HG02970 (cell line): ENCODE measurements at regions not wholly inside any gene's neighbourhood (a gene's known extent, or its start where the extent isn't known, plus 50 kb on each side); places are given as distances from the start of the nearest gene placed in this dataset.

ENCODE experiments used
- ATAC-seq: cut with Tn5 transposase; IDR thresholded peaks from one replicate; pipeline ENCODE4 v1.9.1; 2021; ENCODE audit warnings: mild to moderate bottlenecking, moderate library complexity, moderate number of reproducible peaks; ENCODE audit not compliant: unreplicated experiment, low FRiP score

DNA sequence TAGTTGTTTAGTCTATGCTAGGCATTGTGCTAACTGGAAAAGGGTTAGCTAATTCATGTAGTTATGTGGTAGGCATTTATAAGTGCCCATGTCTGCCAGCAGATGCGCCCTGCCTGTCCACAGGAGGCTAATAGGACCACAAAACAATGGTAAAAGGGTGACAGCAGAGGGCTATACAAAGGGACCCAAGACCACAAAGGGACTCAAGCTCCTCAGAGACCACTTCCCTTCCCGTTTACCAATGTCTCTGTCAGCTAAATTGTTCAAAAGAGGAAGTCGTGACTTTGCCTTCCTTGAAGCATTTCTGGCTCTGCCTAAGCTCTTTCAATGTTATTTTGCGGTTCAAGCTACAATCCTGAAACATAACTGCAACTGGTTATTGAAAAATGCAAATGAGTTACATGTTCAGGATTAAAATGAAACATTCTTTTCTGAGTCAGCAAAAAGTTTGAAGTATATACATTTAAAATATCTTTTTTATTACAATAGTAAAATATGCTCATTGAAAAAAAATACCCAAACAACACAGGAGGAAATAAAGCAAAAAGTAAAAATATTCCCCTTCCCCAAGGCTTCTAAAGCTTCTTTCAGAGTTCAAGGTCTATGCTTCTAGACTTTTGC lies 149.2 kb downstream of the MAF start:
- no peak for ATAC-seq

DNA sequence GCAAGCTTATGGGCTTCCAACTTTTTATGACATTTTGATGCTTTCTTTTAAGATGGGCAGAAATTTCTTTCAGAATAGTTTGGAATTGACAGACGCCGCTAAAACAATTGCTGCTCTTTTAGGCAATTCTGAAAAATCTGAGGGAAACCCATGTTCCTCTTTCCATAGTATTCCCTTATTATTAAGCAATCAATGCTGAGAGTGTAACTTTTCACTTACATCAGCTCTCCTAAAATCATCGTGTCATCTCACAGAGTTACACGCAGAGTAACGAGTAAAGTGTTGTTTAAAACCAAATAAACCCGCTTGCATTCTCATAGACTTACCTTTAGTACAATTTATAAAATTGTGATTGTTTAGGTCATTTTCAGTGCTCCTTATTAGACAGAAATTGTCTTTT lies 150.6 kb downstream of the MAF start:
- ATAC-seq: no peak

DNA sequence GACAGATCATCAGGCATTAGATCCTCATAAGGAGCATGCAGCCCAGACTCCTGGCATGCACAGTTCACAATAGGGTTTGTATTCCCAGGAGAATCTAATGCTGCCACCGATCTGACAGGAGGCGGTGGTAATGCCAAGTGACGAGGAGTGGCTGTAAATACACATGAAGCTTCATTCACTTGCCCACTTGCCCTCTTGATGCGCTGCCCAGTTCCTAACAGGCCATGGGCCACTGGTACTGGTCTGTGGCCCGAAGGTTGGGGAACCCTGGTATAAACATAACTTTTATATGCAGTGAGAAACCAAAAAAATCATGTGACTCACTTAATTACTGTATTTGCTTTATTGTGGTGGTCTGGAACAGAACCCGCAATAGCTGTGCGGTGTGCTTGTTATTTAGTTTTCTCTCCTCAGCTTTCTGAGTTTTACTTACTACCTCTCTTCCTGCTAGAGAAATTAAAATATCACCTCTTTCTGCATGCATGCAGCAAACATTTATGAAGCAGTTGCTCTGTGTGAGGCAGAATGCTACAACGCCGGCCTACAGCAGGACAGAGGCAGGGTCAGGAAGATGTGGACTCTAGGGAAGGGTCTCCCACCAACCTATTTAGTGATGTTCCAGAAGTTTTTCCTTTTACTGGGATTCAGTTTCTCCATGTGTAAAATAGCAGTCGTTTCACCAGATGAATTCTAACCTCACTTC lies 151.3 kb downstream of the MAF start:
- no peak for ATAC-seq

DNA sequence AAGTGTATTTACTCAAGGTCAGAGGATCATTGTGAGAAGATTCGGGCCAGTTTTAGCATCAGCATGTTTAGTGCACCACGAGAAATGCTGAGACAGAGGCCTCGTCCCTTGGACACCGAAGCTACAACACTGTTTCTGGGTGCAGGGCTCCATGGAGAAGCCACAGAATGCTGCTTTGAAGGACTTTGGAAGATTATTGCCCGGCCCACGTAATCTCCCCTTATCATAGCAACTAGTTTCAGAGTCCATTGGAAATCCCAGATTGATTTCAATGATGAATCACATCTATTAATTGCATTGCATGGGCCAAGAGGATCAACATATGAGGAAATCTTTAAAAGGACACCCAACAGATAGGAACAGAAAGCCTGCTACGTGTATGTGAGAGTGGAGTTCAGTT lies 156.0 kb downstream of the MAF start:
- ATAC-seq: no peak

DNA sequence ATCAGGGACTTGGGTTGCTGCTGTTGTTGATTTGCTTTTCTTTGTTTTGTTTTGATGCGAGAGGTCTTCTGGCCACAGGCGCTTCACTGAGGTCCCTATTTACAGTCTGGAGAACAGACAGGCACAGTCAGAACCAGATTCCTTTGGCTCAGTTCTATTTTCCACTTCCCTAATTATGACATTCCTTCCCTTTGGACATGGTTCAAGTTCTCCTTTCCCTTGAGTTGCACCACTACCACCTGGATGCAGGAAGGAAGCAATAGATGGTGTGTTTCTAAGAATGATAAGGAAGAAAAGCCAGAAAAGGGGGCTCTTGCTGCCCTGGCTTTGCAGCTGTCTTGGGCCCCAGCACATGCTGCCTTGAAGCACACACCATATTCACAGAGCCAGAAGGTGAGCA lies 160.6 kb downstream of the MAF start:
- no peak for ATAC-seq

DNA sequence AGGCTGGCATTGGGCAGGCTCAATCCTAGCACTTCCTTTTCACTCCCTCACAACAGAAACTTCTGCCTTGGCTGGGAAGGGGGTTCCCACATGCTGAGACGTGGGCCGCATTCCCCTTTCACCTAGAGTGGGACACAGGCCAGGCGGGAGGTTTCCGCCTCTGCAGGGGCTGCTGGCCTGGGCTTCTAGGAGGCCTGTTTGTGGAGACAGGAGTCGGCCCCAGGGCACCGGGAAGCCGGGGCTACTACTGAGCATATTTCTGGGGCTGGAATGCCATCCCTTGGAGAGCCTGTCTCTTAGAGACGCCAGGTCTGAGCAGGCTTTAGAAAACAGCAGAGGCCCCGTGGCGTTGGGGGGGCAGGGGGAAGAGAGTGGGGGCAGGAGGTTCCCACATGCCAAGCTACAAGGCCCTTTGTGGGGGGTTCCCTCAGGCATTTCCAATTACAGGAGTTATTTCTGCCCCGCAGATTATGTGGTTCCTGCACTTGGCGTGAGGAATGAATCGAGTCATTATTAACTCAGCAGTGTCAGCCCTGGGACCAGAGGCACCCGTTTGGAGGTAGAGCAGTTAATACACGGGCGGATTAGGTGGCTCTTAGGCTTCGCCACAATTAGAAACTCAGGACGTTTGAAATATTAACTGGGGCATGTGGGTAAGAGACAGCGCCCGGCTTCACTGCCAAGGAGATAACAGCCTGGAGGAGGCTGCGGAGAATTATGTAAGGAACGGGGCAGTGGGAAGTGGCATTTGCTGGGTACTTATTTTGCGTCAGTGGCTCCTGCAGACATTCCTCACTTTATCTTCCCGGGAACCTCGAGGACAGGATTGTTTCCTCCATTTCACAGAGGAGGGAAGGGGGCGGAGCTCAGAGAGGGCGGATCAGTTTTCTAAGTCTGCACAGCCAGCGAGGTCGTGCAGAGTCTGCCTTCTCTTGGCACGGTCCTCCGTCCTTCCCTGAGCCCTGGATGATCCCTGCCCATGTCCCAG lies 162.5 kb downstream of the MAF start:
- no peak for ATAC-seq

DNA sequence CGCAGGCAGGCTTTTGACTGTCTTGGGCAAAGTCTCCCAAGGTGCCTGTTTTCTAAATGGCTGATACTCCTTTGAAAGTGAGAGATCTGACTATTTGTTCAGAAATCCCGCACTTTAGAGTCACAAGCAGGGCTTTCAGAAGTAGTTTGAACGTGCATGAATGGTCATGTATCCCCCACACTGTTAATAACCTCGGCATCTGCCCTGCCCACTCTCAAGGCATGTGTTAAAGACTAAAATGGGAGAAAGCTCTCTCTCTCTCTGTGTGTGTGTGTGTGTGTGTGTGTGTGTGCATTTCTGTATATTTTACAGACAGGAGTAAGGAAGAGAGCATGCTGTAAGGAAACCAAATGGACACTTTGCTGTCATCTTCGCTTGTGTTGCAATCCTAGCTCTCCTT lies 163.7 kb downstream of the MAF start:
- no peak for ATAC-seq

DNA sequence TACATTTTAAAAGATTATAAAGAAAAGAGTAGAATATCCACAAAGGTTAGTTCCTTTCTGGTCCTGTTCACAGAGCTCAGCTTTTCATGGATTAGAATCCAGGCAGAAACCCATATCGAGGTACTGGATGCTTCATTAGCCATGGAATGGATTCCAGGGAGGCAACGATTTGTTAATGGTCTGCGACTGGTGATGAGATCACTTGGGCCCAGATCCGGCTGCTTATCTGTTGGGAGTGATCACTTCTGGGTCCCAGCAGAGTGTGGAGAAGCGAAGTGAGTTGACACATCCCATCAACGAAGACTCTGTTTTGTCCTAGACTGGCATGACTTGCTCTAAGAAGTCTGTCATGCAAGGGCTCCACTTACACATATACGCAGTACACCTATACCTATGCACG lies 165.8 kb downstream of the MAF start:
- no peak for ATAC-seq

DNA sequence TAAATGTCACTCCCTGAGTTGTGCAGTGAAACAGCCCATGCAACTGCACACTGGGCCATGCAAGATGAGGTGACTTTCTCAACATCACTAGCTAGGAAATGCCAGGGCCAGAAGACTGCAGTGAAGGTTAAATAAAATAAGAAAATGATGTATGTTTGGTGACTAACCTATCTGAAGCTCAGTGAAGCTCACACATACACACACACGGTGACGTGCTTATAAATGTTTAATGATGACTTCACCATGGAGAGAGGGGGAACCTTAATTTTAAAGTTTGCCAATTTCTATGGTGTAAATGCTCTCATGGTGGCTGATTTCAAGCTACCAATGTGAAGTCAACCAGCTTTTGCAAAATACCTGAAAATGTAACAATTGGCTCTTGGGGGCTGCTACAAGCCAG lies 166.4 kb downstream of the MAF start:
- no peak for ATAC-seq

DNA sequence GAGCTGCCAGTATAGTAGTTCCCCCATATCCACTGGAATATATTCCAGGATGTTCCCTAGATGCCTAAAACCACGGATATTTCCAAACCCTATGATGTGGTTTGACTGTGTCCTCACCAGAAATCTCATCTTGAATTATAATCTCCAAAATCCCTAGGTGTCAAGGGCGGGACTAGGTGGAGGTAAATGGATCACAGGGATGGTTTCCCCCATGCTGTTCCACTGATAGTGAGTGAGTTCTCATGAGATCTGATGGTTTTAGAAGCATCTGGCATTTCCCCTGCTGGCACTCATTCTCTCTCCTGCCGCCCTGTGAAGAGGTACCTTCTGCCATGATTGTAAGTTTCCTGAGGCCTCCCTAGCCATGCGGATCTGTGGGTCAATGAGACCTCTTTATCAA lies 168.6 kb downstream of the MAF start:
- ATAC-seq: no peak

DNA sequence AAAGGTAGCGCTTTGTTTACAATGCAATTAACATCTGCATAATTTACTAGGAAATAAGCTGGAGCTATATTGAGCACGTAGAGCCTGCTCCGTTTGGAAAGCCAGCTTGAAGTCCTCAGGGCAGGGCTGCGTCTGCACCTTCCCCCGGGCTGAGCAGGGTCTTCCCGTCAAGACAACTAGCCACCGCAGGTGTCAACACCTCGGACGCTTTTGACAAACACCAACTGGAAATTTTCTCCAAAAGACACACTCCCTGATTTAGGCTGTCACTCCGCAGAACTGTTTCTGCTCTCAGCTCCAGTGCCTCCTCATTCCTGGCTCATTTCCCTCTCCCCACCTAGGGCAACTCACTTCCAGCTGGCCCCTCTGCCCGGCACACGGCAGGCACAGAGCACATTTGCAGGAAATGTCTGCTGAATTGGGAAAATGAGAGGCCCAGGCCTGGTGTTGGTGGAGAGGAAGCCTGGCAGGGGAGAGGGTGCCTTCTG lies 170.3 kb downstream of the MAF start:
- no peak for ATAC-seq

DNA sequence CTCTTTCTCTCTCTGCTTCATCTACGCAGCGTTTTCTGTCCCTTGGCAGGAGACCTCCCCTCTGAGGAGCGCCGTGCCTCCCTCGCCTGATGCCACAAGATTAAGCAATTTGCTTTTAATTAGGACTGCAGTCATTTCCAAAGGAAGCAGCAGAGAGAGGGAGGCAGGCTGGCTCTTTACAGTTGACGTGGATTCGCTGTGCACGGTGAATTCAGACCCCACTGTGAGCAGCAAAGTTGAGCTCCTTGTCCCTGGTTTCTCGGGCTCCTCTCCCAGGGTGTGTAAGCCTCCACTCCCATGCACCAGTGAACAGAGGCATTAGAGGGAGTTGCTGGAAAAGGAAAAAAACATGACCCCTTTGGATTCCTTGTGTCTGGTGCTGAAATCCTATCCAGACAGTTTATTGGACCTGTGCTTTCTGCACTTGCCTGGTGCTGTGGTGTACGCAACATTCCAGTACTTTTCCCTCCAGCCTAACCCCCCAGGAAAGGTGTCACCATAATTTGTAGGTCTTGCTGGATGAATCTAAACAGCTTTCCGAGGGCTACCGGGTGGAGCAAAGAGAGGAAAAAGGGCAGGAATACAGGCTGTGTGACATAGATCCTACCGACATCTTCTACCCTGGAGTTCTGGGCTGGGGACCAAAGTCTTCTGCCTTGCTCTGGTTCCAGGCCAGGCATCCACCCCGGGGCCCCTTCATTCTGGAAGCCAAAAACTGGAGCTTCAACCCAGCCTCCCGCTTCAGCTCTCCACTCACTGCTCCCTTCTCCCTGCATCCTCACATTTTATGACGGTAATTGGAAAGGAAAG lies 171.0 kb downstream of the MAF start:
- ATAC-seq: no peak

DNA sequence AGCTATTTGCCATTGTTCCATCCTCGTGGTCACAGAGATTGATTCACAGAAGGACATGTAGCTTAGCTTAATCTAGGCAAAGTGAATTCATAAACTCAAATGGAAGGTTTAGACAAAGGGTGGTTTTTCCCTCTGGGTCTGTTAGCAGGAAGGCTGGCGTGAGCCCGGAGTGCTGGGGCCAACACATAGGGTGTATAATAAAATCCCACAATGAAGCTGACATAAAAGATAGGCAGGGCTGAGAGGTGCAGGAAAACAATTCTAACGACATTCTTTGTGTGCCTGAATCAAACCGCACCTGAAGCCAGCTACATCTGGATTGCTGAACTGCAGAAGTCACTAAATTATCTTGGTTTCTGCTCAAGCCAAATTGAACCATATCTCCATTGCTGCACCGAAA lies 173.9 kb downstream of the MAF start:
- no peak for ATAC-seq

DNA sequence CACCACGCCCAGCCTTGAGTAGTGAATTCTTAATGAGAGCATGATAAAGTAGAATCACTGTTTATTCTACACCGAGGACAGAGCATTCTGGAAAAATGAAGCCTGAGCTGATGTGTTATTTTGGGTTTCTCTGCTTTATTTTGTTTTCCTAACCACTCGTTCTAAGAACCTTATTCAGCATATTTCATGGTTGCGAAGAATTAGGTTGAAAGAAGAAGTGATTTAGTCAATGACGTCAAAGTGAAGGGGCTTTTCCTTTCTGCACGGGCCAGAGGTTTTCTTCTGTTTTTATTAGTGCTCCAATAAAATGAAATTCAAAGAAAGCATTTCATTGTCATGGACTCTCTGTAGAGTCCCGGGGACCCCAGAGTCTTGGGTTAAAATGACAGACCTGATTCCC lies 178.5 kb downstream of the MAF start:
- ATAC-seq: no peak

DNA sequence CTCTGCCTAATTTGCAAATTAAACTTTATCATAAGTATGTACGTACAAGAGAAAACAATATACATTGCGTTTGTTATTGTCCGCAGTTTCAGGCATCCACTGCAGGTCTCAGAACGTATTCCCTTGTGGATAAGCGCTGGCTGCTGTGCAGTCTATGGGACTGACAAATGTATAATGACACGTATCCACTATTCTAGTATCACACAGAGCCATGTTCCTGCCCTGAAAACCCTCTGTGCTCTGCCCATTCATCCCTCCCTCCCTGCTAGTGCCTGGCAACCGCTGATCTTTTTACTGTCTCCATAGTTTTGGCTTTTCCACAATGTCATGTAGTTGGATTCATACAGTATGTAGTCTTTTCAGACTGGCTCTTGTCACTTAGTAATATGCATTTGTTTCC lies 179.4 kb downstream of the MAF start:
- ATAC-seq: no peak

DNA sequence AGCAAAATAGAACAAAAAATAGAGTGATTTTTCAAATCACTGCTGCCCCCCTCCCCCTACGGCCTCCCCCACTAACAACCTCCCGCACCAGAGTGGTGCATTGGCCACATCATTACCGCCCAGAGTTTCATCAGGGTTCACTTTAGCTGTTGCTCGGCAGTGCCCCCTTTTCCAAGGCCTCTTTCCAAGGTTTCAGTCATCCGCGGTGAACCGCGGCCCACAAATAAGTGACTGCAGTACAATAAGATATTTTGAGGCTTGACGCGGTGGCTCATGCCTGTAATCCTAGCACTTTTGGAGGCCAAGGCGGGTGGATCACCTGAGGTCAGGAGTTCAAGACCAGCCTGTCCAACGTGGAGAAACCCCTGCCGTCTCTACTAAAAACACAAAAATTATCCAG lies 180.0 kb downstream of the MAF start:
- ATAC-seq: no peak

DNA sequence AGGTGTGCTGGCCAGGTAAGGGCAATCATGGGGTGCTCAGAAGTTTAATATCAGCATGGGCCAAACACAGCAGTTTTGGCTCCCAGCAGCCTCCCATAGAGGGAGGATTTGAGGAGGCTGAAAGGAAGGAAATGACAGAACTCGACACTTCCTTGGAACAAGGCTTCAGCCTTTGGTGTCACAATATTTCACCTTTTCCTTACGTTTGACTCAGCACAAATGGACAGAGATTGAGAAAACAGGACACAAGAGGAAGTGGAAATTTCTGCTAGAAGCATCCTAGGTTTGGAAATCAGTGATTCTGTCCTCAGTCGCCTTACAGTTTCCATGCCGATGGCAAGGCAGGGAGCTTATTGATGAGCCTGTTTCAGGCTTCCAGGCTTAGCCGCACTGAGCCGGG lies 181.4 kb downstream of the MAF start:
- ATAC-seq: no peak

DNA sequence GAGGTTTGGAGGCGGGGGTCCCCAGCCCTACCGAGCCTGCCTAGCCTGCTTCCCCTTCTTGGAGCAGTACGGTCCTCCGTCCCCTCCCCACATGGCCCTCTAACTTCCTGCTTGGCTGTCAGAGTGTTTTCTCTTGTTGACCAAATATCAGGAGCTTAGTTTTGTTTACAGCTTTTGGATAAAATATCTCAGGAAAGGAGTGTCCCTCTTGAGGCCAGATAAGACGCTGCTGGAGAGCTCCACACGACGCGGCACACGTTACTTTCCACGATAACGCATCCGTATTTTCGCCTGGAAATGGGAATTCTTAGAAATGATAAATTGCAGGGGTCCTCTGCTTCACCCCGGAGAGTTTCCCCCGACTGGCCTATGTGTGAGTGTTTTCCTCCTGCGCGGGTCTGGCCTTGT lies 182.9 kb downstream of the MAF start:
- ATAC-seq: no peak

DNA sequence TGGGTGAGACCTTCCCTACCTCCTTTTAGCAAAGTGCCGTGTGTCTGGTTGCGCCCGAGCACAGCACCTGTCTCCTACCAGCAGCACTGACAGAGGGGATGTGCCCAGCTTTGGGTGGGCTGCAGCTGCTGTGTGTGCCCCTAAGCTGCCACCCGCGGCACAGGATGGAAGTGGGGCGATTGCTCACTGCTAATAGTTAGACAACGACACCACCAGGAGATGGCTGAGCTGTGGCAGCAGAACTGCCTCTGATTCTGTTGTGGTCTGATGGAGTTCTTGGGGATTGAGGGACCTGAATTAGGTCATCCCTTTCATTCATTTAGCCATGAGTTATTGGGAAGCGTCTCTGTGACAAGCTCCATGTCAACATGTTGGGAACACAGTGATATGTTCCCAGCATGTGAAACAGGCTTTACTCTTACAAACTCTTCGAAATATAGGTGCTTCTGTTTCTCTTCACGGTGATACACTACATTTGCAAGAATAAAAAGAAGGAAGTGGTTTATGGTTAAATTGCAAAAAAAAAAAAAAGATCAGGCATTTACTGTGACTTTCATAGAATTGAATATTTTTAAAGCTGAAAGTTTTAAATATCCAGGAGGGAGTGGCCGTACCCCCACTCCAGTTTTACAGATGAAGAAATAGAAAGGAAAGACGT lies 184.4 kb downstream of the MAF start:
- no peak for ATAC-seq

DNA sequence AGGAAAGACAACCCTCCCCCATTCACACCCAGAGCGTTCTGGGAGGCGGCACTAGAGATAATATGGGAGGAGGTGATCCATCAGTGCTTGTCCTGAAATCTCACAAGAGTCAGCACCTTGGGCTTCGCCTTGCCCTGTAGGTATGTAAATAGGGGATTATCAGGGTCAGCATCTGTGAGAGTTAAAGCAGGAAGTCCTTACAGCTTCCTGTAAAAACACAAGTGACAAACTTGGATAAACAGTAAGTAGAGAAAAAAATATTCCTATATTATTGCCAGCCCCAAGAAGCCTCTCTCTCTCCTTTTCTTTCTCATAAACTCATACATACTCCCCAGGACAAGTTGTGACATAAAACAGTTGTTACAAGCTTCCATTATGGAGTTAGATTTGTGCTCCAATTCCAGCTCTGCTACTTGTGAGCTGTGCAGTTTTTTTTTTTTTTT lies 187.7 kb downstream of the MAF start:
- ATAC-seq: no peak
